Panc1 (cell line): ENCODE measurements at regions not wholly inside any gene's neighbourhood (a gene's known extent, or its start where the extent isn't known, plus 50 kb on each side); places are given as distances from the start of the nearest gene placed in this dataset.

Source experiments
- ATAC-seq: fragments of 200-7000 bp; cut with Tn5 transposase; 2 replicates; pipeline ENCODE4 v1.9.1; 2020; ENCODE audit warnings: mild to moderate bottlenecking, moderate library complexity
- BruUV-seq: library from RNA; stranded (reverse); fragments of 400-500 nt; replicated peaks from 2 replicates; lab custom pipeline; 2021; lab: Mats Ljungman, UMichigan
- CTCF ChIA-PET: fragments of 300-600 bp; sonication (Branson Sonifier 250); formaldehyde crosslinking; loops from one replicate; lab custom pipeline; 2022; ENCODE audit warnings: antibody characterized with exemption; lab: Charles Lee
- POLR2A ChIA-PET: fragments of 300-600 bp; sonication (Branson Sonifier 250); formaldehyde crosslinking; loops from one replicate; lab custom pipeline; 2022; ENCODE audit warnings: antibody characterized with exemption; lab: Charles Lee
- DNase-seq: peaks from one replicate; pipeline ENCODE4 v3.0.0-alpha.2; 2010; ENCODE audit warnings: low read depth, low spot score
- H3K27ac ChIP-seq: 2 replicates; pipeline ENCODE4 v1.5.1; 2011; ENCODE audit warnings: mild to moderate bottlenecking, low read length, inconsistent platforms
- H3K27me3 ChIP-seq: fragments of 200-500 bp; sonication (Bioruptor generic); 2 replicates; pipeline ENCODE4 v1.6.0; 2014; ENCODE audit warnings: low read length, inconsistent platforms; ENCODE audit not compliant: control insufficient read depth, insufficient read depth
- H3K36me3 ChIP-seq: fragments of 200-500 bp; sonication (Bioruptor generic); 2 replicates; pipeline ENCODE4 v1.5.1; 2014; ENCODE audit warnings: inconsistent platforms, mild to moderate bottlenecking, low read length, moderate library complexity; ENCODE audit not compliant: control insufficient read depth, insufficient read depth
- H3K4me1 ChIP-seq: 2 replicates; pipeline ENCODE4 v1.5.1; 2011; ENCODE audit warnings: inconsistent platforms, mild to moderate bottlenecking, low read length, moderate library complexity; ENCODE audit not compliant: control insufficient read depth, insufficient read depth
- H3K4me3 ChIP-seq, 2 experiments: 2 replicates each; pipeline ENCODE4 v1.5.1; 2011 to 2012; ENCODE audit warnings: low read depth in 2 of 2, low read length in 2 of 2, mild to moderate bottlenecking in 2 of 2, inconsistent platforms in 1 of 2, moderate library complexity in 1 of 2
- H3K9me3 ChIP-seq: fragments of 200-500 bp; sonication (Bioruptor generic); 2 replicates; pipeline ENCODE4 v1.5.1; 2014; ENCODE audit warnings: low read depth, mild to moderate bottlenecking, inconsistent platforms, low read length, moderate library complexity; ENCODE audit not compliant: control insufficient read depth, insufficient read depth
- POLR2AphosphoS5 ChIP-seq: IDR thresholded peaks from 2 replicates; pipeline ENCODE4 v1.6.1; 2012; ENCODE audit warnings: mild to moderate bottlenecking, low read depth, low read length, moderate library complexity
- SIN3A ChIP-seq: IDR thresholded peaks from 2 replicates; pipeline ENCODE4 v1.6.1; 2012; ENCODE audit warnings: low read depth, mild to moderate bottlenecking, low read length, moderate library complexity, borderline replicate concordance; ENCODE audit not compliant: insufficient read depth
- TCF7L2 ChIP-seq: IDR thresholded peaks from 2 replicates; pipeline ENCODE4 v1.6.1; 2011; ENCODE audit warnings: mild to moderate bottlenecking, low read depth, low read length, inconsistent platforms
- in situ Hi-C: cut with HindIII; loops from 2 replicates; pipeline ENCODE4 v1.10.0; 2016; ENCODE audit warnings: low sequenced_read_pairs, low pct_unique_long_range_greater_than_20kb
- intact Hi-C: fragments of 100-400 bp; cut with micrococcal nuclease; formaldehyde crosslinking; loops from one replicate; pipeline ENCODE4 v1.10.0; 2022; ENCODE audit not compliant: unreplicated experiment
- TF ChIP-seq, protein P1 (sequence below), 2 experiments: IDR thresholded peaks; 2 replicates each; pipeline ENCODE4 v1.6.1; 2011 to 2012; ENCODE audit warnings: low read depth in 2 of 2, control low read depth in 1 of 2, low read length in 1 of 2, mild to moderate bottlenecking in 1 of 2, moderate library complexity in 1 of 2; ENCODE audit not compliant: insufficient read depth in 1 of 2
- TF ChIP-seq, protein P2 (sequence below): fragments of 450-650 bp; IDR thresholded peaks from 2 replicates; pipeline ENCODE4 v1.5.1; 2017; ENCODE audit warnings: mild to moderate bottlenecking

DNA sequence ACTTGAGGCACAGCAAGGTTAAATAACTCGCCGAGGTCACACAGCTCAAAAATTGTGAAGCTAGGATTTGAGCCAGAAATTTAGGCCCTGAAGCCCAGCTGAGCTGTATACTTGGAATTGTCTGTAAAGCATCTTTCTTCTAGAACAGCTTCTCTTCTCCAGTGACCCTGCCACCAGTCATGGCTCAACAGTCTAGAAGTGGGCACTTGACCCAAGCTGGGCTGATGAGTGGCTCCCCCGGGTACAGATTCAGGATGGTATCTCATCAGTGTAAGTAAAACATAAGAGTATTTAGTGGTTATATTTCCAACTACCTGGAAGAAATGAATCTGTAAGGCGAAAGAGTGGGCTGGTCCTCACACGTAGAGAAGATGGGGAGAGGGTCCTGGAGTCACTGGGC, 243.9 kb upstream of the GPR26 start:
- H3K9me3 ChIP-seq, result no peaks in the 10 kb centered on the region
- H3K4me3 ChIP-seq, result no peak overlapping the region
- DNase-seq, result no peak
- TF ChIP-seq, protein P1, sequence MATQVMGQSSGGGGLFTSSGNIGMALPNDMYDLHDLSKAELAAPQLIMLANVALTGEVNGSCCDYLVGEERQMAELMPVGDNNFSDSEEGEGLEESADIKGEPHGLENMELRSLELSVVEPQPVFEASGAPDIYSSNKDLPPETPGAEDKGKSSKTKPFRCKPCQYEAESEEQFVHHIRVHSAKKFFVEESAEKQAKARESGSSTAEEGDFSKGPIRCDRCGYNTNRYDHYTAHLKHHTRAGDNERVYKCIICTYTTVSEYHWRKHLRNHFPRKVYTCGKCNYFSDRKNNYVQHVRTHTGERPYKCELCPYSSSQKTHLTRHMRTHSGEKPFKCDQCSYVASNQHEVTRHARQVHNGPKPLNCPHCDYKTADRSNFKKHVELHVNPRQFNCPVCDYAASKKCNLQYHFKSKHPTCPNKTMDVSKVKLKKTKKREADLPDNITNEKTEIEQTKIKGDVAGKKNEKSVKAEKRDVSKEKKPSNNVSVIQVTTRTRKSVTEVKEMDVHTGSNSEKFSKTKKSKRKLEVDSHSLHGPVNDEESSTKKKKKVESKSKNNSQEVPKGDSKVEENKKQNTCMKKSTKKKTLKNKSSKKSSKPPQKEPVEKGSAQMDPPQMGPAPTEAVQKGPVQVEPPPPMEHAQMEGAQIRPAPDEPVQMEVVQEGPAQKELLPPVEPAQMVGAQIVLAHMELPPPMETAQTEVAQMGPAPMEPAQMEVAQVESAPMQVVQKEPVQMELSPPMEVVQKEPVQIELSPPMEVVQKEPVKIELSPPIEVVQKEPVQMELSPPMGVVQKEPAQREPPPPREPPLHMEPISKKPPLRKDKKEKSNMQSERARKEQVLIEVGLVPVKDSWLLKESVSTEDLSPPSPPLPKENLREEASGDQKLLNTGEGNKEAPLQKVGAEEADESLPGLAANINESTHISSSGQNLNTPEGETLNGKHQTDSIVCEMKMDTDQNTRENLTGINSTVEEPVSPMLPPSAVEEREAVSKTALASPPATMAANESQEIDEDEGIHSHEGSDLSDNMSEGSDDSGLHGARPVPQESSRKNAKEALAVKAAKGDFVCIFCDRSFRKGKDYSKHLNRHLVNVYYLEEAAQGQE (IDR thresholded peaks at IDR 0.05; ENCODE audit: insufficient read depth in 1 of 2, low read depth in 2 of 2, low read length in 1 of 2), result no peak
- no peak for TF ChIP-seq POLR2AphosphoS5
- no peak for TF ChIP-seq SIN3A
- TF ChIP-seq TCF7L2, result no peak
- TF ChIP-seq, protein P2, sequence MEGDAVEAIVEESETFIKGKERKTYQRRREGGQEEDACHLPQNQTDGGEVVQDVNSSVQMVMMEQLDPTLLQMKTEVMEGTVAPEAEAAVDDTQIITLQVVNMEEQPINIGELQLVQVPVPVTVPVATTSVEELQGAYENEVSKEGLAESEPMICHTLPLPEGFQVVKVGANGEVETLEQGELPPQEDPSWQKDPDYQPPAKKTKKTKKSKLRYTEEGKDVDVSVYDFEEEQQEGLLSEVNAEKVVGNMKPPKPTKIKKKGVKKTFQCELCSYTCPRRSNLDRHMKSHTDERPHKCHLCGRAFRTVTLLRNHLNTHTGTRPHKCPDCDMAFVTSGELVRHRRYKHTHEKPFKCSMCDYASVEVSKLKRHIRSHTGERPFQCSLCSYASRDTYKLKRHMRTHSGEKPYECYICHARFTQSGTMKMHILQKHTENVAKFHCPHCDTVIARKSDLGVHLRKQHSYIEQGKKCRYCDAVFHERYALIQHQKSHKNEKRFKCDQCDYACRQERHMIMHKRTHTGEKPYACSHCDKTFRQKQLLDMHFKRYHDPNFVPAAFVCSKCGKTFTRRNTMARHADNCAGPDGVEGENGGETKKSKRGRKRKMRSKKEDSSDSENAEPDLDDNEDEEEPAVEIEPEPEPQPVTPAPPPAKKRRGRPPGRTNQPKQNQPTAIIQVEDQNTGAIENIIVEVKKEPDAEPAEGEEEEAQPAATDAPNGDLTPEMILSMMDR, result no peak
- ChIA-PET POLR2A (no interaction called here), CTCF (no interaction called here)
- no peak overlapping the region for H3K27ac ChIP-seq
- in situ Hi-C loops (no loop called here), intact Hi-C loops (no loop called here)
- BruUV-seq, result no TSS peak
- no peaks in the 10 kb centered on the region for H3K4me1 ChIP-seq
- H3K36me3 ChIP-seq, result no peaks in the 10 kb centered on the region; the same call in 1 of the 2 replicates
- H3K27me3 ChIP-seq, result peaks cover 45% of the 10 kb centered on the region
- no peak for ATAC-seq

DNA sequence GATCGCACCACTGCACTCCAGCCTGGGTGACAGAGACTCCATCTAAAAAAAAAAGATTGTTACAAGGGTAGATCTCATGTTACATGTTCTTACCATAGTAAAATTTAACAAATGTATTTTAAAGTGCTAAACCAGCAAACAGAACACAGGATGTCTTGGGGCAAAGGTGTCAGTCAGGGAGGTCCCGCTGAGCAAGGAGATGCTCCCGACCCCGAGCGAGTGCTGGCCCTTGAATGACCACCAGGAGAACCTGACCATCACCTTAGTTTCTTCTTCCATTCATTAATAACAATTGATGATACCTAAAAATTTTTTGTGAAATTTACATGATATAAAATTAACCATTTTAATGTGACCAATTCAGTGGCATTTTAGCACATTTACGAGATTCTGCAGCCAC, 241.6 kb upstream of the GPR26 start:
- DNase-seq (no peak), ATAC-seq (no peak)
- H3K36me3 ChIP-seq, result no peaks in the 10 kb centered on the region; the same call in 1 of the 2 replicates
- TF ChIP-seq, protein P2, result no peak
- TF ChIP-seq, protein P1 (IDR thresholded peaks at IDR 0.05; ENCODE audit: insufficient read depth in 1 of 2, low read depth in 2 of 2, low read length in 1 of 2), result no peak
- no peak for TF ChIP-seq SIN3A
- no peak for TF ChIP-seq POLR2AphosphoS5
- no peak for TF ChIP-seq TCF7L2
- H3K27ac ChIP-seq, result no peak overlapping the region
- H3K27me3 ChIP-seq, result peaks cover 53% of the 10 kb centered on the region
- no TSS peak for BruUV-seq
- ChIA-PET POLR2A (no interaction called here), CTCF (no interaction called here)
- H3K4me1 ChIP-seq, result no peaks in the 10 kb centered on the region
- in situ Hi-C loops (no loop called here), intact Hi-C loops (no loop called here)
- no peak overlapping the region for H3K4me3 ChIP-seq
- no peaks in the 10 kb centered on the region for H3K9me3 ChIP-seq
